Ascending aorta (tissue), 2 donors: ENCODE measurements at regions not wholly inside any gene's neighbourhood (a gene's known extent, or its start where the extent isn't known, plus 50 kb on each side); places are given as distances from the start of the nearest gene placed in this dataset.

ENCODE experiments used
- DNase-seq, 2 donors: peaks; one replicate each; pipeline ENCODE4 v3.0.0-alpha.2; 2019; ENCODE audit warnings: low spot score in 2 of 2
- H3K27ac ChIP-seq, 2 donors: fragments of 200-600 bp; sonication (generic); one replicate each; pipeline ENCODE4 v1.5.1; 2016 to 2017; ENCODE audit warnings: mild to moderate bottlenecking in 1 of 2
- H3K27me3 ChIP-seq: fragments of 200-600 bp; sonication (generic); one replicate; pipeline ENCODE4 v1.5.1; 2017
- H3K36me3 ChIP-seq, 2 donors: fragments of 200-600 bp; sonication (generic); one replicate each; pipeline ENCODE4 v1.5.1; 2016
- H3K4me1 ChIP-seq, 2 donors: fragments of 200-600 bp; sonication (generic); one replicate each; pipeline ENCODE4 v1.5.1; 2016 to 2017; ENCODE audit warnings: mild to moderate bottlenecking in 1 of 2
- H3K4me3 ChIP-seq, 2 donors: fragments of 200-600 bp; sonication (generic); one replicate each; pipeline ENCODE4 v1.5.1; 2016 to 2017; ENCODE audit warnings: mild to moderate bottlenecking in 1 of 2
- H3K9me3 ChIP-seq, 2 donors: fragments of 200-600 bp; sonication (generic); one replicate each; pipeline ENCODE4 v1.5.1; 2016
- CTCF ChIP-seq, 3 experiments: fragments of 200-600 bp in 2 of 3; fragments of 450-650 bp in 1 of 3; sonication (generic) in 2 of 3; IDR thresholded peaks; one replicate each; pipeline ENCODE4 v1.5.1; 2016 to 2019; ENCODE audit warnings: antibody characterized with exemption in 3 of 3, mild to moderate bottlenecking in 1 of 3, moderate library complexity in 1 of 3
- intact Hi-C: fragments of 100-400 bp; cut with DNase I; formaldehyde crosslinking; loops from one replicate; pipeline ENCODE4 v1.15.1; 2023

GRCh38 chr10:128981251-128981650, 485.8 kb upstream of the MGMT start:
- H3K27me3 ChIP-seq = no peaks in the 10 kb centered on the region
- no peak overlapping the region for H3K27ac ChIP-seq
- no peaks in the 10 kb centered on the region for H3K36me3 ChIP-seq
- H3K9me3 ChIP-seq = no peaks in the 10 kb centered on the region
- intact Hi-C loops = no loop called here
- DNase-seq = no peak
- no peak for TF ChIP-seq CTCF (IDR thresholded peaks at IDR 0.05)
- H3K4me3 ChIP-seq = no peak overlapping the region
- H3K4me1 ChIP-seq = no peaks in the 10 kb centered on the region

- no peaks in the 10 kb centered on the region for H3K27me3 ChIP-seq
- H3K27ac ChIP-seq = no peak overlapping the region
- TF ChIP-seq CTCF (IDR thresholded peaks at IDR 0.05) = no peak
- no peak for DNase-seq
- intact Hi-C loops = no loop called here
- no peaks in the 10 kb centered on the region for H3K9me3 ChIP-seq
- H3K36me3 ChIP-seq = no peaks in the 10 kb centered on the region
- no peaks in the 10 kb centered on the region for H3K4me1 ChIP-seq
- H3K4me3 ChIP-seq = no peak overlapping the region
These were observed 485.0 kb upstream of the MGMT start for GRCh38 chr10:128981881-128982615.

- H3K27ac ChIP-seq = no peak overlapping the region
- no peaks in the 10 kb centered on the region for H3K4me1 ChIP-seq
- H3K9me3 ChIP-seq = no peaks in the 10 kb centered on the region
- no peaks in the 10 kb centered on the region for H3K36me3 ChIP-seq
- H3K27me3 ChIP-seq = no peaks in the 10 kb centered on the region
- intact Hi-C loops = no loop called here
- H3K4me3 ChIP-seq = no peak overlapping the region
- DNase-seq = no peak
- TF ChIP-seq CTCF (IDR thresholded peaks at IDR 0.05) = no peak
These were observed 484.5 kb upstream of the MGMT start for GRCh38 chr10:128982616-128982915.

GRCh38 chr10:128985036-128985435, 482.0 kb upstream of the MGMT start:
- no peak overlapping the region for H3K27ac ChIP-seq
- no peaks in the 10 kb centered on the region for H3K27me3 ChIP-seq
- no peak overlapping the region for H3K4me3 ChIP-seq
- no peaks in the 10 kb centered on the region for H3K4me1 ChIP-seq
- no peak for DNase-seq
- no peak for TF ChIP-seq CTCF (IDR thresholded peaks at IDR 0.05)
- intact Hi-C loops = no loop called here
- H3K36me3 ChIP-seq = no peaks in the 10 kb centered on the region
- no peaks in the 10 kb centered on the region for H3K9me3 ChIP-seq

- no peaks in the 10 kb centered on the region for H3K36me3 ChIP-seq
- H3K9me3 ChIP-seq = no peaks in the 10 kb centered on the region
- intact Hi-C loops = no loop called here
- no peaks in the 10 kb centered on the region for H3K27me3 ChIP-seq
- no peak for DNase-seq
- no peak overlapping the region for H3K27ac ChIP-seq
- no peak for TF ChIP-seq CTCF (IDR thresholded peaks at IDR 0.05)
- no peaks in the 10 kb centered on the region for H3K4me1 ChIP-seq
- H3K4me3 ChIP-seq = no peak overlapping the region
These were observed 476.1 kb upstream of the MGMT start for GRCh38 chr10:128990986-128991385.

- TF ChIP-seq CTCF (IDR thresholded peaks at IDR 0.05) = no peak
- Histone ChIP-seq H3K4me1 (no peaks in the 10 kb centered on the region), H3K27ac (no peak overlapping the region), H3K36me3 (no peaks in the 10 kb centered on the region), H3K27me3 (no peaks in the 10 kb centered on the region), H3K9me3 (no peaks in the 10 kb centered on the region), H3K4me3 (no peak overlapping the region)
- DNase-seq = no peak
- intact Hi-C loops = no loop called here
These were observed 474.3 kb upstream of the MGMT start for GRCh38 chr10:128992770-128993169.
